ENCODE measurements at regions not wholly inside any gene's neighbourhood (a gene's known extent, or its start where the extent isn't known, plus 50 kb on each side); places are given as distances from the start of the nearest gene placed in this dataset.

- no peak for TF ChIP-seq POLR2A (IDR thresholded peaks at IDR 0.05)
- no peak for TF ChIP-seq CTCF (IDR thresholded peaks at IDR 0.05)
- H3K4me3 ChIP-seq (ENCODE audit: low read depth, poor library complexity, severe bottlenecking): no peak overlapping the region
- 89 to 94% methylated on average over 1 of the region's 1 CpG for WGBS, 2 donors
- intact Hi-C loops (cut with DNase I; ENCODE audit: low total_unique reads): no loop called here
- DNase-seq (ENCODE audit: low spot score in 2 of 2): no peak
Observed at GRCh38 chr4:27986476-27986875, 1125.8 kb downstream of the STIM2 start.

GRCh38 chr4:28001698-28002097 is 1141.1 kb downstream of the STIM2 start:
- intact Hi-C loops (cut with DNase I; ENCODE audit: low total_unique reads): no loop called here
- DNase-seq (ENCODE audit: low spot score in 2 of 2): no peak
- H3K4me3 ChIP-seq (ENCODE audit: low read depth, poor library complexity, severe bottlenecking): no peak overlapping the region
- no peak for TF ChIP-seq POLR2A (IDR thresholded peaks at IDR 0.05)
- no peak for TF ChIP-seq CTCF (IDR thresholded peaks at IDR 0.05)
- 85 to 95% methylated on average over 4 of the region's 4 CpGs for WGBS, 2 donors

GRCh38 chr4:28004520-28004919 is 1143.9 kb downstream of the STIM2 start:
- H3K4me3 ChIP-seq (ENCODE audit: low read depth, poor library complexity, severe bottlenecking): no peak overlapping the region
- DNase-seq (ENCODE audit: low spot score in 2 of 2): no peak
- TF ChIP-seq POLR2A (IDR thresholded peaks at IDR 0.05) (no peak), CTCF (IDR thresholded peaks at IDR 0.05) (no peak)
- intact Hi-C loops (cut with DNase I; ENCODE audit: low total_unique reads): no loop called here

GRCh38 chr4:28006021-28006420 is 1145.4 kb downstream of the STIM2 start:
- DNase-seq (ENCODE audit: low spot score in 2 of 2): no peak
- intact Hi-C loops (cut with DNase I; ENCODE audit: low total_unique reads): no loop called here
- 92 to 93% methylated on average over 12 of the region's 12 CpGs for WGBS, 2 donors
- TF ChIP-seq CTCF (IDR thresholded peaks at IDR 0.05) (no peak), POLR2A (IDR thresholded peaks at IDR 0.05) (no peak)
- H3K4me3 ChIP-seq (ENCODE audit: low read depth, poor library complexity, severe bottlenecking): no peak overlapping the region

- DNase-seq (ENCODE audit: low spot score in 2 of 2): no peak
- no peak overlapping the region for H3K4me3 ChIP-seq (ENCODE audit: low read depth, poor library complexity, severe bottlenecking)
- TF ChIP-seq CTCF (IDR thresholded peaks at IDR 0.05): no peak
- no peak for TF ChIP-seq POLR2A (IDR thresholded peaks at IDR 0.05)
- 56 to 60% methylated on average over 4 of the region's 4 CpGs for WGBS, 2 donors
- intact Hi-C loops (cut with DNase I; ENCODE audit: low total_unique reads): no loop called here
Observed at GRCh38 chr4:28007693-28008092, 1147.1 kb downstream of the STIM2 start.

GRCh38 chr4:28009541-28009940 is 1148.9 kb downstream of the STIM2 start:
- H3K4me3 ChIP-seq (ENCODE audit: low read depth, poor library complexity, severe bottlenecking): no peak overlapping the region
- DNase-seq (ENCODE audit: low spot score in 2 of 2): no peak
- WGBS, 2 donors: 72 to 79% methylated on average over 2 of the region's 2 CpGs
- TF ChIP-seq POLR2A (IDR thresholded peaks at IDR 0.05) (no peak), CTCF (IDR thresholded peaks at IDR 0.05) (no peak)
- intact Hi-C loops (cut with DNase I; ENCODE audit: low total_unique reads): no loop called here

Data from lower leg skin (tissue), 4 donors.